HG02588 (cell line): ENCODE measurements at regions not wholly inside any gene's neighbourhood (a gene's known extent, or its start where the extent isn't known, plus 50 kb on each side); places are given as distances from the start of the nearest gene placed in this dataset.

ENCODE experiments used
- ATAC-seq: cut with Tn5 transposase; IDR thresholded peaks from one replicate; pipeline ENCODE4 v1.9.1; 2021; ENCODE audit warnings: mild to moderate bottlenecking, moderate library complexity; ENCODE audit not compliant: unreplicated experiment

GRCh38 chr11:95337175-95337957 is 106.4 kb upstream of the SESN3 start:
- peak; percentile 90 for ATAC-seq

GRCh38 chr11:95335989-95336388 is 105.0 kb upstream of the SESN3 start:
- no peak for ATAC-seq

GRCh38 chr11:95331161-95331560 is 100.2 kb upstream of the SESN3 start:
- no peak for ATAC-seq

- no peak for ATAC-seq
Measured at GRCh38 chr11:95330302-95330701, 99.3 kb upstream of the SESN3 start.

- ATAC-seq = no peak
Measured at GRCh38 chr11:95327273-95327948, 96.4 kb upstream of the SESN3 start.

GRCh38 chr11:95325777-95326258 is 94.8 kb upstream of the SESN3 start:
- no peak for ATAC-seq

GRCh38 chr11:95324826-95325225 is 93.8 kb upstream of the SESN3 start:
- ATAC-seq = no peak

GRCh38 chr11:95322539-95322938 is 91.5 kb upstream of the SESN3 start:
- ATAC-seq = no peak

- no peak for ATAC-seq
Measured at GRCh38 chr11:95318498-95318897, 87.5 kb upstream of the SESN3 start.

- no peak for ATAC-seq
Measured at GRCh38 chr11:95308512-95309035, 77.6 kb upstream of the SESN3 start.

GRCh38 chr11:95307286-95307685 is 76.3 kb upstream of the SESN3 start:
- no peak for ATAC-seq

GRCh38 chr11:95306801-95307200 is 75.8 kb upstream of the SESN3 start:
- no peak for ATAC-seq

- no peak for ATAC-seq
Measured at GRCh38 chr11:95306123-95306522, 75.1 kb upstream of the SESN3 start.

- no peak for ATAC-seq
Measured at GRCh38 chr11:95305705-95306104, 74.7 kb upstream of the SESN3 start.

GRCh38 chr11:95304777-95305176 is 73.8 kb upstream of the SESN3 start:
- ATAC-seq = no peak

GRCh38 chr11:95302211-95302610 is 71.2 kb upstream of the SESN3 start:
- ATAC-seq = no peak

- ATAC-seq = no peak
Measured at GRCh38 chr11:95301474-95301873, 70.5 kb upstream of the SESN3 start.

- ATAC-seq = no peak
Measured at GRCh38 chr11:95299078-95299679, 68.2 kb upstream of the SESN3 start.

- ATAC-seq = no peak
Measured at GRCh38 chr11:95297680-95298452, 66.9 kb upstream of the SESN3 start.

- ATAC-seq = peak; percentile 90
Measured at GRCh38 chr11:95296621-95297025, 65.6 kb upstream of the SESN3 start.

GRCh38 chr11:95296165-95296564 is 65.2 kb upstream of the SESN3 start:
- ATAC-seq = no peak
